ENCODE measurements at regions not wholly inside any gene's neighbourhood (a gene's known extent, or its start where the extent isn't known, plus 50 kb on each side); places are given as distances from the start of the nearest gene placed in this dataset.

- H2AFZ ChIP-seq (ENCODE audit: low read depth, low read length), result no peak overlapping the region
- H2BK120ac ChIP-seq (ENCODE audit: low read depth, low read length), result no peak overlapping the region
- H3K4me3 ChIP-seq (ENCODE audit: insufficient read depth in 1 of 2, low read depth in 1 of 2, low read length in 2 of 2), result no peak overlapping the region
- WGBS, result no CpG with 5 or more reads among the region's 2 CpGs
- DNase-seq, result no peak
- H3K79me1 ChIP-seq (replicated peaks; ENCODE audit: low read length, poor library complexity, severe bottlenecking), result no peaks in the 10 kb centered on the region
- H3K9me3 ChIP-seq (ENCODE audit: control insufficient read depth, low read length), result no peaks in the 10 kb centered on the region
- no peak overlapping the region for H2BK15ac ChIP-seq (ENCODE audit: low read depth, poor library complexity, severe bottlenecking)
- no peak overlapping the region for H4K91ac ChIP-seq (ENCODE audit: low read length)
- H3K23ac ChIP-seq (ENCODE audit: low read length in 2 of 2), result no peak overlapping the region
- no peaks in the 10 kb centered on the region for H3K36me3 ChIP-seq (ENCODE audit: control insufficient read depth in 1 of 2, insufficient read depth in 2 of 2, low read depth in 1 of 2, low read length in 2 of 2)
- H2AK5ac ChIP-seq (ENCODE audit: low read length, severe bottlenecking), result no peak overlapping the region
- H3K27me3 ChIP-seq (ENCODE audit: control insufficient read depth in 1 of 2, insufficient read depth in 1 of 2, low read length in 2 of 2), result no peaks in the 10 kb centered on the region
- no peaks in the 10 kb centered on the region for H3K4me1 ChIP-seq (ENCODE audit: control insufficient read depth, insufficient read depth, low read depth, low read length)
- H3K4me2 ChIP-seq (ENCODE audit: low read length, poor library complexity, severe bottlenecking), result no peak overlapping the region
- no peak overlapping the region for H3K27ac ChIP-seq (ENCODE audit: low read length, poor library complexity, severe bottlenecking)
- no peak overlapping the region for H2BK5ac ChIP-seq (ENCODE audit: low read depth, low read length, poor library complexity, severe bottlenecking)
- H3K4ac ChIP-seq (ENCODE audit: low read depth in 1 of 2, low read length in 2 of 2), result no peak overlapping the region
- H3K18ac ChIP-seq (ENCODE audit: low read depth in 1 of 2, low read length in 2 of 2), result no peak overlapping the region
- H4K8ac ChIP-seq (ENCODE audit: low read length), result no peak overlapping the region
- no peak overlapping the region for H3K14ac ChIP-seq (ENCODE audit: low read length in 2 of 2)
- no peak overlapping the region for H2BK12ac ChIP-seq (ENCODE audit: low read length in 2 of 2)
- no peak overlapping the region for H3K9ac ChIP-seq (ENCODE audit: low read length)
These were observed 339.7 kb downstream of the RPRM start for GRCh38 chr2:153138651-153139375.

- Histone ChIP-seq H3K9me3 (ENCODE audit: control insufficient read depth, low read length) (no peaks in the 10 kb centered on the region), H3K4me2 (ENCODE audit: low read length, poor library complexity, severe bottlenecking) (no peak overlapping the region), H3K27me3 (ENCODE audit: control insufficient read depth in 1 of 2, insufficient read depth in 1 of 2, low read length in 2 of 2) (no peaks in the 10 kb centered on the region), H3K4me1 (ENCODE audit: control insufficient read depth, insufficient read depth, low read depth, low read length) (no peaks in the 10 kb centered on the region), H2BK5ac (ENCODE audit: low read depth, low read length, poor library complexity, severe bottlenecking) (no peak overlapping the region), H3K4ac (ENCODE audit: low read depth in 1 of 2, low read length in 2 of 2) (no peak overlapping the region), H4K91ac (ENCODE audit: low read length) (no peak overlapping the region), H2AK5ac (ENCODE audit: low read length, severe bottlenecking) (no peak overlapping the region), H3K27ac (ENCODE audit: low read length, poor library complexity, severe bottlenecking) (no peak overlapping the region), H2BK120ac (ENCODE audit: low read depth, low read length) (no peak overlapping the region), H3K79me1 (replicated peaks; ENCODE audit: low read length, poor library complexity, severe bottlenecking) (no peaks in the 10 kb centered on the region), H2BK15ac (ENCODE audit: low read depth, poor library complexity, severe bottlenecking) (no peak overlapping the region), H3K18ac (ENCODE audit: low read depth in 1 of 2, low read length in 2 of 2) (no peak overlapping the region), H2AFZ (ENCODE audit: low read depth, low read length) (no peak overlapping the region), H3K36me3 (ENCODE audit: control insufficient read depth in 1 of 2, insufficient read depth in 2 of 2, low read depth in 1 of 2, low read length in 2 of 2) (no peaks in the 10 kb centered on the region), H3K4me3 (ENCODE audit: insufficient read depth in 1 of 2, low read depth in 1 of 2, low read length in 2 of 2) (no peak overlapping the region), H3K9ac (ENCODE audit: low read length) (no peak overlapping the region), H3K23ac (ENCODE audit: low read length in 2 of 2) (no peak overlapping the region), H2BK12ac (ENCODE audit: low read length in 2 of 2) (no peak overlapping the region), H3K14ac (ENCODE audit: low read length in 2 of 2) (no peak overlapping the region), H4K8ac (ENCODE audit: low read length) (no peak overlapping the region)
- 63% methylated on average over 1 of the region's 2 CpGs for WGBS
- DNase-seq, result no peak
These were observed 342.3 kb downstream of the RPRM start for GRCh38 chr2:153136216-153136615.

DNA sequence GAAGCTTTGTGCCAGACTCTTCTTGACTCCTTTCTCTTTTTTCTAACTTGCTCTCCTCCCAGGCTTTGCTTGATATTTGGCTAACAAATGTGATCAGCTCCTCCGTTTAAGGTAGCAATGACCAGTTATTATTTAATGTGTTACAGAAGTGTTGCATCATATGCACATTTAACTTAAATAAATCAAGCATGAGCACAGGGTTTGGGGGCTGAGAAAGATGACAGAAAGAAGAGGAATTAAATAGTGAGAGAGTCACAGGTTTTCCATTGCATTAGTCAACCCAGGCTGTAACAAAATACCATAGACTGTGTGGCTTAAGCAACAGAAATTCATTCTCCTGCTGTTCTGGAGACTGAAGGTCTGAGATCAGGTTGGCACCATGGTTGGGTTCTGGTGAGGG is 343.8 kb downstream of the RPRM start:
- no peak overlapping the region for H3K9ac ChIP-seq (ENCODE audit: low read length)
- H2AFZ ChIP-seq (ENCODE audit: low read depth, low read length), result no peak overlapping the region
- no peak overlapping the region for H3K4me2 ChIP-seq (ENCODE audit: low read length, poor library complexity, severe bottlenecking)
- no peak overlapping the region for H3K4ac ChIP-seq (ENCODE audit: low read depth in 1 of 2, low read length in 2 of 2)
- H3K4me3 ChIP-seq (ENCODE audit: insufficient read depth in 1 of 2, low read depth in 1 of 2, low read length in 2 of 2), result no peak overlapping the region
- H2BK120ac ChIP-seq (ENCODE audit: low read depth, low read length), result no peak overlapping the region
- H3K18ac ChIP-seq (ENCODE audit: low read depth in 1 of 2, low read length in 2 of 2), result no peak overlapping the region
- no peaks in the 10 kb centered on the region for H3K27me3 ChIP-seq (ENCODE audit: control insufficient read depth in 1 of 2, insufficient read depth in 1 of 2, low read length in 2 of 2)
- H2AK5ac ChIP-seq (ENCODE audit: low read length, severe bottlenecking), result no peak overlapping the region
- no peak overlapping the region for H2BK5ac ChIP-seq (ENCODE audit: low read depth, low read length, poor library complexity, severe bottlenecking)
- no peaks in the 10 kb centered on the region for H3K9me3 ChIP-seq (ENCODE audit: control insufficient read depth, low read length)
- WGBS, result no CpG with 5 or more reads among the region's 1 CpG
- no peak overlapping the region for H3K23ac ChIP-seq (ENCODE audit: low read length in 2 of 2)
- H3K36me3 ChIP-seq (ENCODE audit: control insufficient read depth in 1 of 2, insufficient read depth in 2 of 2, low read depth in 1 of 2, low read length in 2 of 2), result no peaks in the 10 kb centered on the region
- DNase-seq, result no peak
- no peak overlapping the region for H3K14ac ChIP-seq (ENCODE audit: low read length in 2 of 2)
- H3K27ac ChIP-seq (ENCODE audit: low read length, poor library complexity, severe bottlenecking), result no peak overlapping the region
- H3K4me1 ChIP-seq (ENCODE audit: control insufficient read depth, insufficient read depth, low read depth, low read length), result no peaks in the 10 kb centered on the region
- H4K8ac ChIP-seq (ENCODE audit: low read length), result no peak overlapping the region
- H4K91ac ChIP-seq (ENCODE audit: low read length), result no peak overlapping the region
- no peak overlapping the region for H2BK12ac ChIP-seq (ENCODE audit: low read length in 2 of 2)
- no peaks in the 10 kb centered on the region for H3K79me1 ChIP-seq (replicated peaks; ENCODE audit: low read length, poor library complexity, severe bottlenecking)
- H2BK15ac ChIP-seq (ENCODE audit: low read depth, poor library complexity, severe bottlenecking), result no peak overlapping the region

DNA sequence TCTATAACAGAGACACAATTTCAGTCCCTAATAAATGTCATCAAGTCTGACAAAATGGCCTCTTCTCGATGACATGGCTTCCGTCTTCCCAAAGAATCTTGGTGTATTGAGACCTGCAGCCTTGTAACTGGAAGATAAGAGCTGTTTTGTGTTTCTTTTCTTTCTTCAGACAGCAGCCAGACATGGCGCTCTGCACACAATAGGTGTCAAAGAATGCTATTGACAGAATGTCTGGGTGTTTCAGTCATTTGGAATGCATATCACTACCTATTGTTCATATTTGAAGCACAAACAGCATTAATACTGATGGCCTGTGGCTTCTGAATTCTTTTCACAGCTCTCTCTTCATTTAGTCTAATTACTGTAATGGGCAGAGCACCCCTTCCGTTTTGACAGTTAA is 344.8 kb downstream of the RPRM start:
- Histone ChIP-seq H2BK15ac (ENCODE audit: low read depth, poor library complexity, severe bottlenecking) (no peak overlapping the region), H2AFZ (ENCODE audit: low read depth, low read length) (no peak overlapping the region), H4K8ac (ENCODE audit: low read length) (no peak overlapping the region), H2BK12ac (ENCODE audit: low read length in 2 of 2) (no peak overlapping the region), H2BK120ac (ENCODE audit: low read depth, low read length) (no peak overlapping the region), H3K9me3 (ENCODE audit: control insufficient read depth, low read length) (no peaks in the 10 kb centered on the region), H3K18ac (ENCODE audit: low read depth in 1 of 2, low read length in 2 of 2) (no peak overlapping the region), H3K36me3 (ENCODE audit: control insufficient read depth in 1 of 2, insufficient read depth in 2 of 2, low read depth in 1 of 2, low read length in 2 of 2) (no peaks in the 10 kb centered on the region), H3K4me2 (ENCODE audit: low read length, poor library complexity, severe bottlenecking) (no peak overlapping the region), H3K14ac (ENCODE audit: low read length in 2 of 2) (no peak overlapping the region), H2AK5ac (ENCODE audit: low read length, severe bottlenecking) (no peak overlapping the region), H2BK5ac (ENCODE audit: low read depth, low read length, poor library complexity, severe bottlenecking) (no peak overlapping the region), H3K79me1 (replicated peaks; ENCODE audit: low read length, poor library complexity, severe bottlenecking) (no peaks in the 10 kb centered on the region), H4K91ac (ENCODE audit: low read length) (no peak overlapping the region), H3K23ac (ENCODE audit: low read length in 2 of 2) (no peak overlapping the region), H3K4me1 (ENCODE audit: control insufficient read depth, insufficient read depth, low read depth, low read length) (no peaks in the 10 kb centered on the region), H3K4ac (ENCODE audit: low read depth in 1 of 2, low read length in 2 of 2) (no peak overlapping the region), H3K27ac (ENCODE audit: low read length, poor library complexity, severe bottlenecking) (no peak overlapping the region), H3K9ac (ENCODE audit: low read length) (no peak overlapping the region), H3K4me3 (ENCODE audit: insufficient read depth in 1 of 2, low read depth in 1 of 2, low read length in 2 of 2) (no peak overlapping the region), H3K27me3 (ENCODE audit: control insufficient read depth in 1 of 2, insufficient read depth in 1 of 2, low read length in 2 of 2) (no peaks in the 10 kb centered on the region)
- DNase-seq, result no peak
- WGBS, result 72% methylated on average over 3 of the region's 4 CpGs

All from mesenchymal stem cell (in vitro differentiated cells and primary cell).